ENCODE measurements at regions not wholly inside any gene's neighbourhood (a gene's known extent, or its start where the extent isn't known, plus 50 kb on each side); places are given as distances from the start of the nearest gene placed in this dataset.
A peak's percentile ranks its signal among the peaks of the same experiment; 100 is the strongest.

DNA sequence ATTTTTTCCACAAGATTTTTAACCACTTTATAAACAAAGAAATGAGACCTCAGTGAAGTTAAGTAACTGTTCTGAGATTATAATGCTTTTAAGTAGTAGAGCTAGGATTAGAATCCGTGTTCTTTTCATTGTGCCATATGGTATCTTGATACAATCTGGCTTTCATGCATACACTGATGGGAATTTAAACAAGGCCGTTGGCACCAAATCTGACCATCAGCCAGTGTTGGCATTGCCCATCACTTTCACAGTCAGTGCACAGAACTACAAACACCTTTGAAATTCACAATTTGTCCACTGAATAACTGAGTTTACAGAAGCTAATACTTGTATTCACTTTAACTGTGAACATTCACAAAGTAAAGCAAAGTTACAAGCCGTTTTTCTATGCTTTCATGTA, 1228.0 kb downstream of the TBC1D22A start:
- Histone ChIP-seq H3K4me2 (no peak overlapping the region), H3K27me3 (ENCODE audit: insufficient read depth) (no peaks in the 10 kb centered on the region), H2AFZ (no peak overlapping the region), H3K9me2 (ENCODE audit: insufficient read depth) (no peaks in the 10 kb centered on the region), H3K36me3 (ENCODE audit: insufficient read depth) (peaks cover 26% of the 10 kb centered on the region), H3K4me3 (peak overlapping the region; percentile 10; the same call in 1 of the 2 replicates), H4K20me1 (replicated peaks; ENCODE audit: insufficient read depth) (no peaks in the 10 kb centered on the region), H3F3A (replicated peaks; ENCODE audit: low read depth) (no peaks in the 10 kb centered on the region), H3K27ac (ENCODE audit: low read depth) (no peak overlapping the region), H3K79me2 (replicated peaks; ENCODE audit: insufficient read depth) (no peaks in the 10 kb centered on the region), H3K4me1 (ENCODE audit: insufficient read depth) (no peaks in the 10 kb centered on the region)
- Mint-ChIP-seq H3K9me3 (peaks cover 73% of the 10 kb centered on the region), H3K27ac (no peak overlapping the region), H3K4me3 (no peak overlapping the region), H3K4me1 (no peaks in the 10 kb centered on the region), H3K27me3 (ENCODE audit: insufficient read depth, low read depth, poor library complexity) (no peaks in the 10 kb centered on the region), H3K36me3 (ENCODE audit: low read depth) (peaks cover 8% of the 10 kb centered on the region; the same call in 2 of the 3 replicates)
- TF ChIP-seq, protein P1, sequence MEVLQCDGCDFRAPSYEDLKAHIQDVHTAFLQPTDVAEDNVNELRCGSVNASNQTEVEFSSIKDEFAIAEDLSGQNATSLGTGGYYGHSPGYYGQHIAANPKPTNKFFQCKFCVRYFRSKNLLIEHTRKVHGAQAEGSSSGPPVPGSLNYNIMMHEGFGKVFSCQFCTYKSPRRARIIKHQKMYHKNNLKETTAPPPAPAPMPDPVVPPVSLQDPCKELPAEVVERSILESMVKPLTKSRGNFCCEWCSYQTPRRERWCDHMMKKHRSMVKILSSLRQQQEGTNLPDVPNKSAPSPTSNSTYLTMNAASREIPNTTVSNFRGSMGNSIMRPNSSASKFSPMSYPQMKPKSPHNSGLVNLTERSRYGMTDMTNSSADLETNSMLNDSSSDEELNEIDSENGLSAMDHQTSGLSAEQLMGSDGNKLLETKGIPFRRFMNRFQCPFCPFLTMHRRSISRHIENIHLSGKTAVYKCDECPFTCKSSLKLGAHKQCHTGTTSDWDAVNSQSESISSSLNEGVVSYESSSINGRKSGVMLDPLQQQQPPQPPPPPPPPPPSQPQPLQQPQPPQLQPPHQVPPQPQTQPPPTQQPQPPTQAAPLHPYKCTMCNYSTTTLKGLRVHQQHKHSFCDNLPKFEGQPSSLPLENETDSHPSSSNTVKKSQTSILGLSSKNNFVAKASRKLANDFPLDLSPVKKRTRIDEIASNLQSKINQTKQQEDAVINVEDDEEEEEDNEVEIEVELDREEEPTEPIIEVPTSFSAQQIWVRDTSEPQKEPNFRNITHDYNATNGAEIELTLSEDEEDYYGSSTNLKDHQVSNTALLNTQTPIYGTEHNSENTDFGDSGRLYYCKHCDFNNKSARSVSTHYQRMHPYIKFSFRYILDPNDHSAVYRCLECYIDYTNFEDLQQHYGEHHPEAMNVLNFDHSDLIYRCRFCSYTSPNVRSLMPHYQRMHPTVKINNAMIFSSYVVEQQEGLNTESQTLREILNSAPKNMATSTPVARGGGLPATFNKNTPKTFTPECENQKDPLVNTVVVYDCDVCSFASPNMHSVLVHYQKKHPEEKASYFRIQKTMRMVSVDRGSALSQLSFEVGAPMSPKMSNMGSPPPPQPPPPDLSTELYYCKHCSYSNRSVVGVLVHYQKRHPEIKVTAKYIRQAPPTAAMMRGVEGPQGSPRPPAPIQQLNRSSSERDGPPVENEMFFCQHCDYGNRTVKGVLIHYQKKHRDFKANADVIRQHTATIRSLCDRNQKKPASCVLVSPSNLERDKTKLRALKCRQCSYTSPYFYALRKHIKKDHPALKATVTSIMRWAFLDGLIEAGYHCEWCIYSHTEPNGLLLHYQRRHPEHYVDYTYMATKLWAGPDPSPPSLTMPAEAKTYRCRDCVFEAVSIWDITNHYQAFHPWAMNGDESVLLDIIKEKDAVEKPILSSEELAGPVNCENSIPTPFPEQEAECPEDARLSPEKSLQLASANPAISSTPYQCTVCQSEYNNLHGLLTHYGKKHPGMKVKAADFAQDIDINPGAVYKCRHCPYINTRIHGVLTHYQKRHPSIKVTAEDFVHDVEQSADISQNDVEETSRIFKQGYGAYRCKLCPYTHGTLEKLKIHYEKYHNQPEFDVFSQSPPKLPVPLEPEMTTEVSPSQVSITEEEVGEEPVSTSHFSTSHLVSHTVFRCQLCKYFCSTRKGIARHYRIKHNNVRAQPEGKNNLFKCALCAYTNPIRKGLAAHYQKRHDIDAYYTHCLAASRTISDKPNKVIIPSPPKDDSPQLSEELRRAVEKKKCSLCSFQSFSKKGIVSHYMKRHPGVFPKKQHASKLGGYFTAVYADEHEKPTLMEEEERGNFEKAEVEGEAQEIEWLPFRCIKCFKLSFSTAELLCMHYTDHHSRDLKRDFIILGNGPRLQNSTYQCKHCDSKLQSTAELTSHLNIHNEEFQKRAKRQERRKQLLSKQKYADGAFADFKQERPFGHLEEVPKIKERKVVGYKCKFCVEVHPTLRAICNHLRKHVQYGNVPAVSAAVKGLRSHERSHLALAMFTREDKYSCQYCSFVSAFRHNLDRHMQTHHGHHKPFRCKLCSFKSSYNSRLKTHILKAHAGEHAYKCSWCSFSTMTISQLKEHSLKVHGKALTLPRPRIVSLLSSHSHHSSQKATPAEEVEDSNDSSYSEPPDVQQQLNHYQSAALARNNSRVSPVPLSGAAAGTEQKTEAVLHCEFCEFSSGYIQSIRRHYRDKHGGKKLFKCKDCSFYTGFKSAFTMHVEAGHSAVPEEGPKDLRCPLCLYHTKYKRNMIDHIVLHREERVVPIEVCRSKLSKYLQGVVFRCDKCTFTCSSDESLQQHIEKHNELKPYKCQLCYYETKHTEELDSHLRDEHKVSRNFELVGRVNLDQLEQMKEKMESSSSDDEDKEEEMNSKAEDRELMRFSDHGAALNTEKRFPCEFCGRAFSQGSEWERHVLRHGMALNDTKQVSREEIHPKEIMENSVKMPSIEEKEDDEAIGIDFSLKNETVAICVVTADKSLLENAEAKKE (CRISPR knock-in tag; IDR thresholded peaks at IDR 0.05): no peak
- no peak for TF ChIP-seq STAT1 (IDR thresholded peaks at IDR 0.05; ENCODE audit: unreplicated experiment)
- TF ChIP-seq ZNF114 (CRISPR knock-in tag; IDR thresholded peaks at IDR 0.05): no peak
- no peak for TF ChIP-seq ETS1 (IDR thresholded peaks at IDR 0.05)
- TF ChIP-seq, protein P2, sequence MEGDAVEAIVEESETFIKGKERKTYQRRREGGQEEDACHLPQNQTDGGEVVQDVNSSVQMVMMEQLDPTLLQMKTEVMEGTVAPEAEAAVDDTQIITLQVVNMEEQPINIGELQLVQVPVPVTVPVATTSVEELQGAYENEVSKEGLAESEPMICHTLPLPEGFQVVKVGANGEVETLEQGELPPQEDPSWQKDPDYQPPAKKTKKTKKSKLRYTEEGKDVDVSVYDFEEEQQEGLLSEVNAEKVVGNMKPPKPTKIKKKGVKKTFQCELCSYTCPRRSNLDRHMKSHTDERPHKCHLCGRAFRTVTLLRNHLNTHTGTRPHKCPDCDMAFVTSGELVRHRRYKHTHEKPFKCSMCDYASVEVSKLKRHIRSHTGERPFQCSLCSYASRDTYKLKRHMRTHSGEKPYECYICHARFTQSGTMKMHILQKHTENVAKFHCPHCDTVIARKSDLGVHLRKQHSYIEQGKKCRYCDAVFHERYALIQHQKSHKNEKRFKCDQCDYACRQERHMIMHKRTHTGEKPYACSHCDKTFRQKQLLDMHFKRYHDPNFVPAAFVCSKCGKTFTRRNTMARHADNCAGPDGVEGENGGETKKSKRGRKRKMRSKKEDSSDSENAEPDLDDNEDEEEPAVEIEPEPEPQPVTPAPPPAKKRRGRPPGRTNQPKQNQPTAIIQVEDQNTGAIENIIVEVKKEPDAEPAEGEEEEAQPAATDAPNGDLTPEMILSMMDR (conservative IDR thresholded peaks at IDR 0.05; ENCODE audit: low read depth in 2 of 2): no peak
- TF ChIP-seq, protein P3, sequence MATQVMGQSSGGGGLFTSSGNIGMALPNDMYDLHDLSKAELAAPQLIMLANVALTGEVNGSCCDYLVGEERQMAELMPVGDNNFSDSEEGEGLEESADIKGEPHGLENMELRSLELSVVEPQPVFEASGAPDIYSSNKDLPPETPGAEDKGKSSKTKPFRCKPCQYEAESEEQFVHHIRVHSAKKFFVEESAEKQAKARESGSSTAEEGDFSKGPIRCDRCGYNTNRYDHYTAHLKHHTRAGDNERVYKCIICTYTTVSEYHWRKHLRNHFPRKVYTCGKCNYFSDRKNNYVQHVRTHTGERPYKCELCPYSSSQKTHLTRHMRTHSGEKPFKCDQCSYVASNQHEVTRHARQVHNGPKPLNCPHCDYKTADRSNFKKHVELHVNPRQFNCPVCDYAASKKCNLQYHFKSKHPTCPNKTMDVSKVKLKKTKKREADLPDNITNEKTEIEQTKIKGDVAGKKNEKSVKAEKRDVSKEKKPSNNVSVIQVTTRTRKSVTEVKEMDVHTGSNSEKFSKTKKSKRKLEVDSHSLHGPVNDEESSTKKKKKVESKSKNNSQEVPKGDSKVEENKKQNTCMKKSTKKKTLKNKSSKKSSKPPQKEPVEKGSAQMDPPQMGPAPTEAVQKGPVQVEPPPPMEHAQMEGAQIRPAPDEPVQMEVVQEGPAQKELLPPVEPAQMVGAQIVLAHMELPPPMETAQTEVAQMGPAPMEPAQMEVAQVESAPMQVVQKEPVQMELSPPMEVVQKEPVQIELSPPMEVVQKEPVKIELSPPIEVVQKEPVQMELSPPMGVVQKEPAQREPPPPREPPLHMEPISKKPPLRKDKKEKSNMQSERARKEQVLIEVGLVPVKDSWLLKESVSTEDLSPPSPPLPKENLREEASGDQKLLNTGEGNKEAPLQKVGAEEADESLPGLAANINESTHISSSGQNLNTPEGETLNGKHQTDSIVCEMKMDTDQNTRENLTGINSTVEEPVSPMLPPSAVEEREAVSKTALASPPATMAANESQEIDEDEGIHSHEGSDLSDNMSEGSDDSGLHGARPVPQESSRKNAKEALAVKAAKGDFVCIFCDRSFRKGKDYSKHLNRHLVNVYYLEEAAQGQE (IDR thresholded peaks at IDR 0.05; ENCODE audit: unreplicated experiment): no peak
- TF ChIP-seq EZH2 (IDR thresholded peaks at IDR 0.05; ENCODE audit: low read depth, unreplicated experiment): no peak
- TF ChIP-seq ZNF331 (CRISPR knock-in tag; IDR thresholded peaks at IDR 0.05; ENCODE audit: low read depth): no peak
- no peak for TF ChIP-seq POLR2AphosphoS5 (IDR thresholded peaks at IDR 0.05; ENCODE audit: low read depth)
- no peak for TF ChIP-seq NANOG (IDR thresholded peaks at IDR 0.05; ENCODE audit: borderline replicate concordance)
- no peak for TF ChIP-seq CREB1 (CRISPR knock-in tag; IDR thresholded peaks at IDR 0.05; ENCODE audit: low read depth)
- no peak for ATAC-seq
- no peak for DNase-seq (ENCODE audit: low spot score)

Data from GM23338 (cell line).